ENCODE measurements at regions not wholly inside any gene's neighbourhood (a gene's known extent, or its start where the extent isn't known, plus 50 kb on each side); places are given as distances from the start of the nearest gene placed in this dataset.

DNA sequence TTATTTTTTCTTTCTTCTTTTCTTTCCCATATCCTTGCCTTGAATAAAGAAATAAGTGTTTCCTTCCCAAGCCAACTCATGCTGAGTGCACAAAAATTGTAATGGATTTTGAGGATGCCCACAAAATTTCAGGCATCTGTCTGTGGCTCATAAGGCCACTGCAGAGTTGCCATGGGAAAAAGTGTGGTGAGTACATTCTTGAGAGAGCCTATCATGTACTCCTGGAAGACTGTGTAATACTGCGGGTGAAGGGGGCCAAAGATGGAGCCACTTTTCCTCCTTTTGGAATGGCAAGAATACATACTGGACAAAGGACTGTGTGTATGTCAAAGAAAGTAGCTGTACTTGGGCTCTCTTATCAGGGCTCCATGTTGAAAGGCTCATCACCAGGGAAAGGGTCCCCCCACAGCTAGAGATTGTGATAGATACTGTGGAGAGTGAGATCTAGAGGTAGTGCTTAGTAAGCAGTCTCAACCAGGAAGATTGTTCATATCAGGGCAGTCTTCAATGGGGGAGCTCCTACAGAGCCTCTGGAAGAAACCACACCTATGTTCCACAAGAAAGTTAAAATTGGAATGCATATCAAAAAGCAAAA, 341.6 kb upstream of the KCND2 start:
- POLR2A ChIA-PET, result no interaction called here
- SMC1A ChIA-PET (ENCODE audit: uncharacterized antibody, unreplicated experiment), result no interaction called here
- H3K27ac ChIP-seq (ENCODE audit: control insufficient read depth, insufficient read depth), result no peak overlapping the region
- in situ Hi-C loops (cut with MboI), result no loop called here
- no peak overlapping the region for H2AFZ ChIP-seq (ENCODE audit: control insufficient read depth, low read depth, low read length)
- H3K27me3 ChIP-seq (replicated peaks in 1 of 2; ENCODE audit: control insufficient read depth in 2 of 2, insufficient read depth in 2 of 2, low read length in 1 of 2), result no peaks in the 10 kb centered on the region; a peak in 2 of 4 replicates
- no peaks in the 10 kb centered on the region for H3K4me1 ChIP-seq (ENCODE audit: control insufficient read depth, insufficient read depth, low read length)
- H4K20me1 ChIP-seq (ENCODE audit: control insufficient read depth, insufficient read depth), result no peaks in the 10 kb centered on the region
- WGBS (ENCODE audit: insufficient coverage, insufficient replicate concordance, low lambda C conversion rate, missing lambda C conversion rate), result 88% methylated on average over 1 of the region's 1 CpG
- ATAC-seq (no peak), DNase-seq (ENCODE audit: low read depth, low spot score) (no peak), FAIRE-seq (no peak)
- H3K4me2 ChIP-seq (ENCODE audit: control insufficient read depth, insufficient read depth), result no peak overlapping the region
- RAD21 ChIA-PET (ENCODE audit: unreplicated experiment), result no interaction called here
- CTCF ChIA-PET, result no interaction called here
- no TSS peak for BruUV-seq (replicated peaks)
- no peak overlapping the region for H3K9ac ChIP-seq (ENCODE audit: control insufficient read depth, insufficient read depth, low read length)
- no peaks in the 10 kb centered on the region for H3K79me2 ChIP-seq (ENCODE audit: control insufficient read depth, insufficient read depth, low read length)
- H3K4me3 ChIP-seq, result no peak overlapping the region
- H3K36me3 ChIP-seq (ENCODE audit: control insufficient read depth in 2 of 2, insufficient read depth in 2 of 2, low read length in 1 of 2), result no peaks in the 10 kb centered on the region
- no peaks in the 10 kb centered on the region; the same call in 2 of the 3 replicates for H3K9me3 ChIP-seq (replicated peaks; ENCODE audit: control insufficient read depth, insufficient read depth, low read length)
- intact Hi-C loops (cut with micrococcal nuclease; ENCODE audit: unreplicated experiment), result no loop called here
- TF ChIP-seq, protein P1, sequence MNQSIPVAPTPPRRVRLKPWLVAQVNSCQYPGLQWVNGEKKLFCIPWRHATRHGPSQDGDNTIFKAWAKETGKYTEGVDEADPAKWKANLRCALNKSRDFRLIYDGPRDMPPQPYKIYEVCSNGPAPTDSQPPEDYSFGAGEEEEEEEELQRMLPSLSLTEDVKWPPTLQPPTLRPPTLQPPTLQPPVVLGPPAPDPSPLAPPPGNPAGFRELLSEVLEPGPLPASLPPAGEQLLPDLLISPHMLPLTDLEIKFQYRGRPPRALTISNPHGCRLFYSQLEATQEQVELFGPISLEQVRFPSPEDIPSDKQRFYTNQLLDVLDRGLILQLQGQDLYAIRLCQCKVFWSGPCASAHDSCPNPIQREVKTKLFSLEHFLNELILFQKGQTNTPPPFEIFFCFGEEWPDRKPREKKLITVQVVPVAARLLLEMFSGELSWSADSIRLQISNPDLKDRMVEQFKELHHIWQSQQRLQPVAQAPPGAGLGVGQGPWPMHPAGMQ (IDR thresholded peaks at IDR 0.05; ENCODE audit: borderline replicate concordance), result no peak
- TF ChIP-seq PML (IDR thresholded peaks at IDR 0.05; ENCODE audit: low read length) (no peak), SIN3A (IDR thresholded peaks at IDR 0.05; ENCODE audit: low read depth, low read length) (no peak), EGR1 (IDR thresholded peaks at IDR 0.05; ENCODE audit: borderline replicate concordance in 1 of 2, low read depth in 2 of 2, low read length in 2 of 2) (no peak), TCF12 (IDR thresholded peaks at IDR 0.05; ENCODE audit: low read depth, low read length) (no peak), IKZF2 (IDR thresholded peaks at IDR 0.05) (no peak), NBN (IDR thresholded peaks at IDR 0.05) (no peak), POU2F2 (IDR thresholded peaks at IDR 0.05; ENCODE audit: borderline replicate concordance, low read depth, low read length) (no peak)
